GM10248 (cell line): ENCODE measurements at regions not wholly inside any gene's neighbourhood (a gene's known extent, or its start where the extent isn't known, plus 50 kb on each side); places are given as distances from the start of the nearest gene placed in this dataset.

Experiments
- CTCF ChIA-PET: fragments of 300-600 bp; sonication (Branson Sonifier 250); formaldehyde crosslinking; extraction: SDS; loops from one replicate; lab custom pipeline; 2021; ENCODE audit warnings: antibody characterized with exemption; lab: Yijun Ruan, JAX
- POLR2A ChIA-PET: fragments of 350-650 bp; sonication (Branson Sonifier 250); formaldehyde crosslinking; extraction: SDS; loops from one replicate; lab custom pipeline; 2020; ENCODE audit warnings: antibody characterized with exemption; lab: Yijun Ruan, JAX
- DNase-seq: peaks from one replicate; pipeline ENCODE4 v3.0.0; 2012; ENCODE audit errors: extremely low spot score
- CTCF ChIP-seq: IDR thresholded peaks from 2 replicates; pipeline ENCODE4 v1.5.1; 2012; ENCODE audit warnings: mild to moderate bottlenecking, low read depth; ENCODE audit errors: extremely low read depth, missing control alignments, control extremely low read depth

DNA sequence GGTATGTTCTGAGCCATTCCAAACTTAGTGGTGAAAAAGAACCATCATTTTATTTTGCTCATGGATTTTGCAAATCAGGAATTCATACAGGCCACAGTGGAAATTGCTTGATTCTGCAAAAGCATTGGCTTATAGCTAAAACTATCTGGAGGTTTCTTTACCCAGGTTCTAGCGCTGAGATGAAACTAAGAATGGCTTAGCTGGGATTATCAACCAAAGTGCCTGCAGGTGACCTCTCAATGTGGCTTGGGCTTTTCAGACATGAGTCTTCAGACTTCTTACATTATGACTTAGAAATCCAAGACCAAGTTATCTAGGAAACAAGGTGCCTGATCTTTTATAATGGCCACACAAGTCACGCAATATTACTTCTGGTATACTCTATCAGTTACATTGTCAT is 140.1 kb downstream of the HGF start:
- DNase-seq = no peak
- no peak for TF ChIP-seq CTCF
- ChIA-PET CTCF (interaction anchor here (1.2 kb wide), 1 partner anchor 12 kb away, joined by 4 read pairs; no protein-coding TSS in a partner anchor), POLR2A (no interaction called here)

GRCh38 chr7:81628951-81629350 is 140.9 kb downstream of the HGF start:
- CTCF ChIA-PET = interaction anchor here (1.2 kb wide), 1 partner anchor 13 kb away, joined by 4 read pairs; no protein-coding TSS in a partner anchor

GRCh38 chr7:81627536-81628287 is 142.1 kb downstream of the HGF start:
- no peak for TF ChIP-seq CTCF
- ChIA-PET POLR2A (no interaction called here), CTCF (no interaction called here)
- DNase-seq = no peak

More at GRCh38 chr7:81628951-81629350, 140.9 kb downstream of the HGF start:
- TF ChIP-seq CTCF = no peak
- no peak for DNase-seq
- POLR2A ChIA-PET = no interaction called here

GRCh38 chr7:81626008-81626407 is 143.8 kb downstream of the HGF start:
- no peak for TF ChIP-seq CTCF
- DNase-seq = no peak
- ChIA-PET POLR2A (no interaction called here), CTCF (interaction anchor here (1.2 to 1.7 kb wide), 2 partner anchors 9 kb away, joined by 3 to 4 read pairs; no protein-coding TSS in a partner anchor)

- ChIA-PET POLR2A (no interaction called here), CTCF (interaction anchor here (1.2 to 1.7 kb wide), 2 partner anchors 8 to 34 kb away, joined by 3 to 4 read pairs; no protein-coding TSS in a partner anchor)
- no peak for TF ChIP-seq CTCF
- DNase-seq = no peak
Observed at GRCh38 chr7:81624650-81625631, 144.9 kb downstream of the HGF start.

DNA sequence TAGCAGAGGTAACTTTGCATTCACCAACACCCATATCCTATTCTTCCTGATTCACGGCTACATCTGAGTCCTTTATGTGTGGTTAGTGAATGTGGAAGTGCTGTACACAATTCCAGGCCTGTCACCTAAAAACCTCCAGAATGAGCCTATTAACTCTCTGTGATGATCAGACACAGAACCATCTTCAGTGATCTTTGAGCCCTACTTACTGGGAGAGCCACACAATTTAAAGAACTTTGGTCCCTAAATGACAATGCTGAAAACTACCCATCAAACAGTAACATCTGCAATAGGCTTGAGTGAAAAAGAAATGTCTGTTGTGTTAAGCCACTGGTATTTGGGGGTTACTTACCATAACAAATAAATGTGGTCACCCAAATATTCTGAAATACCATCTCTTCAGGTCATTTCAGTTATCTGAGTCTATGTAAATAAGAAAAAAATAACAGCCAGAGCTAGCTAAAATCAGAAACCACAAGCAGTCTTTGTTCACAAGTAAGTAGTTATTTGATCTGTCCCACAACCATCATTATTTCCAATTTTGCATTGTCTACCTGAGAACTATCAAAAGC is 145.7 kb downstream of the HGF start:
- no peak for DNase-seq
- no peak for TF ChIP-seq CTCF
- ChIA-PET CTCF (interaction anchor here (1.0 to 1.7 kb wide), 2 partner anchors 7 to 24 kb away, joined by 3 to 4 read pairs; no protein-coding TSS in a partner anchor), POLR2A (no interaction called here)
